Panc1 (cell line): ENCODE measurements at regions not wholly inside any gene's neighbourhood (a gene's known extent, or its start where the extent isn't known, plus 50 kb on each side); places are given as distances from the start of the nearest gene placed in this dataset.

Experiments
- SIN3A ChIP-seq: IDR thresholded peaks from 2 replicates; pipeline ENCODE4 v1.6.1; 2012; ENCODE audit warnings: low read depth, mild to moderate bottlenecking, low read length, moderate library complexity, borderline replicate concordance; ENCODE audit not compliant: insufficient read depth
- TF ChIP-seq, protein P1 (sequence below): fragments of 450-650 bp; IDR thresholded peaks from 2 replicates; pipeline ENCODE4 v1.5.1; 2017; ENCODE audit warnings: mild to moderate bottlenecking

- TF ChIP-seq, protein P1, sequence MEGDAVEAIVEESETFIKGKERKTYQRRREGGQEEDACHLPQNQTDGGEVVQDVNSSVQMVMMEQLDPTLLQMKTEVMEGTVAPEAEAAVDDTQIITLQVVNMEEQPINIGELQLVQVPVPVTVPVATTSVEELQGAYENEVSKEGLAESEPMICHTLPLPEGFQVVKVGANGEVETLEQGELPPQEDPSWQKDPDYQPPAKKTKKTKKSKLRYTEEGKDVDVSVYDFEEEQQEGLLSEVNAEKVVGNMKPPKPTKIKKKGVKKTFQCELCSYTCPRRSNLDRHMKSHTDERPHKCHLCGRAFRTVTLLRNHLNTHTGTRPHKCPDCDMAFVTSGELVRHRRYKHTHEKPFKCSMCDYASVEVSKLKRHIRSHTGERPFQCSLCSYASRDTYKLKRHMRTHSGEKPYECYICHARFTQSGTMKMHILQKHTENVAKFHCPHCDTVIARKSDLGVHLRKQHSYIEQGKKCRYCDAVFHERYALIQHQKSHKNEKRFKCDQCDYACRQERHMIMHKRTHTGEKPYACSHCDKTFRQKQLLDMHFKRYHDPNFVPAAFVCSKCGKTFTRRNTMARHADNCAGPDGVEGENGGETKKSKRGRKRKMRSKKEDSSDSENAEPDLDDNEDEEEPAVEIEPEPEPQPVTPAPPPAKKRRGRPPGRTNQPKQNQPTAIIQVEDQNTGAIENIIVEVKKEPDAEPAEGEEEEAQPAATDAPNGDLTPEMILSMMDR, result no peak
- no peak for TF ChIP-seq SIN3A
Observed at GRCh38 chr13:79686441-79686840, 205.5 kb downstream of the NDFIP2 start.
